SU-DHL-6 (cell line): ENCODE measurements at regions not wholly inside any gene's neighbourhood (a gene's known extent, or its start where the extent isn't known, plus 50 kb on each side); places are given as distances from the start of the nearest gene placed in this dataset.

ENCODE experiments used
- H2AFZ ChIP-seq: fragments of 200-600 bp; sonication (generic); 2 replicates; pipeline ENCODE4 v1.6.1; 2014; ENCODE audit warnings: low read depth, mild to moderate bottlenecking, moderate library complexity, mixed read lengths, antibody characterized with exemption, low read length; ENCODE audit not compliant: severe bottlenecking
- H3F3A ChIP-seq: fragments of 200-600 bp; shearing (Covaris generic); 2 replicates; pipeline ENCODE4 v1.6.0; 2016; ENCODE audit warnings: antibody characterized with exemption, mild to moderate bottlenecking; ENCODE audit not compliant: insufficient read depth
- H3K27ac ChIP-seq: fragments of 200-600 bp; sonication (generic); 2 replicates; pipeline ENCODE4 v1.5.1; 2016; ENCODE audit warnings: low read depth, mild to moderate bottlenecking, low read length, moderate library complexity, mixed read lengths
- H3K27me3 ChIP-seq: fragments of 200-600 bp; sonication (generic), shearing (Covaris generic); 2 replicates; pipeline ENCODE4 v1.6.0; 2014; ENCODE audit warnings: mild to moderate bottlenecking, low read length
- H3K36me3 ChIP-seq: fragments of 200-600 bp; sonication (generic); 2 replicates; pipeline ENCODE4 v1.6.1; 2014; ENCODE audit warnings: mild to moderate bottlenecking, low read length, mixed read lengths
- H3K4me2 ChIP-seq: fragments of 300-600, 200-600 bp; shearing (Covaris generic), sonication (generic); 2 replicates; pipeline ENCODE4 v1.6.0; 2014; ENCODE audit warnings: low read length, low read depth, mild to moderate bottlenecking; ENCODE audit not compliant: poor library complexity, severe bottlenecking
- H3K4me3 ChIP-seq: fragments of 200-600 bp; sonication (generic); 2 replicates; pipeline ENCODE4 v1.5.1; 2014; ENCODE audit warnings: antibody characterized with exemption, low read length, mild to moderate bottlenecking, mixed read lengths; ENCODE audit not compliant: insufficient read depth, poor library complexity, severe bottlenecking
- H3K79me2 ChIP-seq: fragments of 200-600 bp; sonication (generic); 2 replicates; pipeline ENCODE4 v1.6.1; 2014; ENCODE audit warnings: mild to moderate bottlenecking, low read length, moderate library complexity; ENCODE audit not compliant: insufficient read depth
- H3K9ac ChIP-seq: fragments of 200-600 bp; sonication (generic); 2 replicates; pipeline ENCODE4 v1.7.0; 2014; ENCODE audit warnings: mild to moderate bottlenecking, low read length
- H3K9me2 ChIP-seq: fragments of 200-600 bp; sonication (generic); replicated peaks from 2 replicates; pipeline ENCODE4 v1.6.1; 2014; ENCODE audit warnings: low read length; ENCODE audit not compliant: insufficient read depth
- H3K9me3 ChIP-seq: fragments of 200-600 bp; sonication (generic); 2 replicates; pipeline ENCODE4 v1.6.1; 2014; ENCODE audit warnings: low read length, mixed read lengths; ENCODE audit not compliant: insufficient read depth
- H4K20me1 ChIP-seq: fragments of 200-600 bp; sonication (generic); 2 replicates; pipeline ENCODE4 v1.6.1; 2014; ENCODE audit warnings: low read depth, mild to moderate bottlenecking, antibody characterized with exemption, low read length, moderate library complexity, mixed read lengths
- CTCF ChIP-seq: fragments of 200-600 bp; sonication (generic); IDR thresholded peaks from one replicate; pipeline ENCODE4 v1.5.1; 2017; ENCODE audit warnings: antibody characterized with exemption, mild to moderate bottlenecking, low read length, moderate library complexity; ENCODE audit not compliant: insufficient read depth, poor library complexity, severe bottlenecking
- EZH2phosphoT487 ChIP-seq: fragments of 200-600 bp; sonication (generic), shearing (Covaris generic); conservative IDR thresholded peaks from 2 replicates; pipeline ENCODE4 v1.6.1; 2018; ENCODE audit warnings: mild to moderate bottlenecking, antibody characterized with exemption, low read length, moderate library complexity, mixed read lengths

- H2AFZ ChIP-seq: no peak overlapping the region
- no peak overlapping the region for H3K9ac ChIP-seq
- no peaks in the 10 kb centered on the region for H3K9me2 ChIP-seq
- no peaks in the 10 kb centered on the region for H3K9me3 ChIP-seq
- H3K4me3 ChIP-seq: no peak overlapping the region
- H3F3A ChIP-seq: no peaks in the 10 kb centered on the region
- no peaks in the 10 kb centered on the region for H3K79me2 ChIP-seq
- H3K36me3 ChIP-seq: no peaks in the 10 kb centered on the region
- no peaks in the 10 kb centered on the region for H4K20me1 ChIP-seq
- no peak overlapping the region for H3K4me2 ChIP-seq
- TF ChIP-seq EZH2phosphoT487 (no peak), CTCF (no peak)
- H3K27ac ChIP-seq: no peak overlapping the region
- H3K27me3 ChIP-seq: no peaks in the 10 kb centered on the region
Measured at GRCh38 chr5:117942861-117943519, 1045.4 kb downstream of the DTWD2 start.

GRCh38 chr5:117893211-117893610 lies 1095.1 kb downstream of the DTWD2 start:
- H3K9ac ChIP-seq: no peak overlapping the region
- H3K36me3 ChIP-seq: no peaks in the 10 kb centered on the region
- TF ChIP-seq EZH2phosphoT487: no peak
- no peak for TF ChIP-seq CTCF
- H2AFZ ChIP-seq: no peak overlapping the region
- H3K9me2 ChIP-seq: no peaks in the 10 kb centered on the region
- H3F3A ChIP-seq: no peaks in the 10 kb centered on the region
- H3K27ac ChIP-seq: no peak overlapping the region
- H3K4me3 ChIP-seq: no peak overlapping the region
- H3K4me2 ChIP-seq: no peak overlapping the region
- no peaks in the 10 kb centered on the region for H3K79me2 ChIP-seq
- no peaks in the 10 kb centered on the region for H3K27me3 ChIP-seq
- no peaks in the 10 kb centered on the region for H4K20me1 ChIP-seq
- H3K9me3 ChIP-seq: no peaks in the 10 kb centered on the region

GRCh38 chr5:117892360-117892759 lies 1096.0 kb downstream of the DTWD2 start:
- no peaks in the 10 kb centered on the region for H3K9me3 ChIP-seq

More at GRCh38 chr5:117892360-117892759, 1096.0 kb downstream of the DTWD2 start:
- no peaks in the 10 kb centered on the region for H4K20me1 ChIP-seq
- TF ChIP-seq CTCF (no peak), EZH2phosphoT487 (no peak)
- no peaks in the 10 kb centered on the region for H3K36me3 ChIP-seq
- no peak overlapping the region for H2AFZ ChIP-seq
- no peak overlapping the region for H3K4me2 ChIP-seq
- H3K27ac ChIP-seq: no peak overlapping the region
- H3K27me3 ChIP-seq: no peaks in the 10 kb centered on the region
- no peaks in the 10 kb centered on the region for H3K9me2 ChIP-seq
- no peaks in the 10 kb centered on the region for H3F3A ChIP-seq
- no peak overlapping the region for H3K9ac ChIP-seq
- no peak overlapping the region for H3K4me3 ChIP-seq
- no peaks in the 10 kb centered on the region for H3K79me2 ChIP-seq
